CD4-positive, alpha-beta T cell treated with Interleukin-12 subunit alpha and Interleukin-12 subunit beta, for 1 hour (primary cell): ENCODE measurements at regions not wholly inside any gene's neighbourhood (a gene's known extent, or its start where the extent isn't known, plus 50 kb on each side); places are given as distances from the start of the nearest gene placed in this dataset.

Experiments used
- DNase-seq: peaks from one replicate; pipeline ENCODE4 v3.0.0-alpha.2; 2020

- DNase-seq = peak; percentile 19
Observed at GRCh38 chr2:195404651-195405050, 252.4 kb upstream of the SLC39A10 start.

GRCh38 chr2:195396479-195396878 lies 260.5 kb upstream of the SLC39A10 start:
- no peak for DNase-seq

- no peak for DNase-seq
Observed at GRCh38 chr2:195395362-195395761, 261.7 kb upstream of the SLC39A10 start.

GRCh38 chr2:195392446-195393336 lies 264.3 kb upstream of the SLC39A10 start:
- no peak for DNase-seq

- no peak for DNase-seq
Observed at GRCh38 chr2:195390686-195391321, 266.2 kb upstream of the SLC39A10 start.

- DNase-seq = no peak
Observed at GRCh38 chr2:195388028-195388427, 269.0 kb upstream of the SLC39A10 start.

GRCh38 chr2:195382186-195382585 lies 274.8 kb upstream of the SLC39A10 start:
- DNase-seq = peak; percentile 47

GRCh38 chr2:195370167-195370943 lies 286.7 kb upstream of the SLC39A10 start:
- DNase-seq = no peak

GRCh38 chr2:195369218-195369587 lies 287.8 kb upstream of the SLC39A10 start:
- DNase-seq = no peak

- no peak for DNase-seq
Observed at GRCh38 chr2:195368249-195369217, 288.5 kb upstream of the SLC39A10 start.

- DNase-seq = no peak
Observed at GRCh38 chr2:195367809-195368208, 289.2 kb upstream of the SLC39A10 start.

GRCh38 chr2:195364015-195364965 lies 292.7 kb upstream of the SLC39A10 start:
- DNase-seq = no peak

GRCh38 chr2:195363496-195363895 lies 293.5 kb upstream of the SLC39A10 start:
- DNase-seq = no peak

GRCh38 chr2:195360242-195360641 lies 296.8 kb upstream of the SLC39A10 start:
- no peak for DNase-seq

- no peak for DNase-seq
Observed at GRCh38 chr2:195359043-195359735, 297.8 kb upstream of the SLC39A10 start.

- DNase-seq = no peak
Observed at GRCh38 chr2:195356920-195357440, 300.0 kb upstream of the SLC39A10 start.

GRCh38 chr2:195356026-195356425 lies 301.0 kb upstream of the SLC39A10 start:
- DNase-seq = no peak

- no peak for DNase-seq
Observed at GRCh38 chr2:195352581-195352980, 304.4 kb upstream of the SLC39A10 start.

- DNase-seq = no peak
Observed at GRCh38 chr2:195343942-195344530, 313.0 kb upstream of the SLC39A10 start.

- no peak for DNase-seq
Observed at GRCh38 chr2:195343540-195343939, 313.5 kb upstream of the SLC39A10 start.
